GM12892 (cell line): ENCODE measurements at regions not wholly inside any gene's neighbourhood (a gene's known extent, or its start where the extent isn't known, plus 50 kb on each side); places are given as distances from the start of the nearest gene placed in this dataset.

Source experiments
- DNase-seq: peaks from one replicate; pipeline ENCODE4 v3.0.0; 2011; ENCODE audit not compliant: insufficient read length
- FAIRE-seq: peaks from 2 replicates; lab custom pipeline; 2011; peaks lifted over from hg19 to GRCh38; lab: Jason Lieb, UNC
- POLR2A ChIP-seq: IDR thresholded peaks from 2 replicates; pipeline ENCODE4 v1.6.1; 2011; ENCODE audit warnings: low read depth, low read length, control low read depth
- POLR2AphosphoS5 ChIP-seq: IDR thresholded peaks from 2 replicates; pipeline ENCODE4 v1.6.1; 2011; ENCODE audit warnings: low read depth, low read length, control low read depth
- TAF1 ChIP-seq: IDR thresholded peaks from 2 replicates; pipeline ENCODE4 v1.6.1; 2011; ENCODE audit warnings: low read depth, mild to moderate bottlenecking, control low read depth, low read length, borderline replicate concordance

- DNase-seq (no peak), FAIRE-seq (no peak)
- TF ChIP-seq TAF1 (no peak), POLR2AphosphoS5 (no peak), POLR2A (no peak)
Measured at GRCh38 chr4:42824278-42824977, 68.1 kb upstream of the GRXCR1 start.

- DNase-seq: no peak
- TF ChIP-seq TAF1 (no peak), POLR2AphosphoS5 (no peak), POLR2A (no peak)
- FAIRE-seq: no peak
Measured at GRCh38 chr4:42821230-42821629, 71.3 kb upstream of the GRXCR1 start.

- no peak for DNase-seq
- FAIRE-seq: no peak
Measured at GRCh38 chr4:42819863-42820514, 72.5 kb upstream of the GRXCR1 start.

DNA sequence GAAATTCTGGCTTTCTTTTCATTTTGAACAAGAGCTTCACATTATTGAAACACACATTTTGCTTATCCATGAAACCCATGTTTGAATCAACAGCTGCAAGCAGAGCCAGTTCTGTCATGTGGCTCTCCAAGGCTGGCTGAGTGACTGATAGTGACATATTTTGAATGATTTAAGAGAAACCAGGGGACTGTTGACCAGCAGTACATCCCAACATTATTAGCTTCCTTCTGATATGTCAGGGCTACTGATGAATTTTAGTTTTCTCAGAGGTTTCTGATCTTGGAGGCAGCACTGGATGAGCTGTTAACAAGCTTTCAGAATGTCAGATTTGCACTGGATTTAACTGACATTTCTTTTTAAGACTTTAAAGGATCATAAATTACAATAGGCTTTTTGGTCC, 74.6 kb upstream of the GRXCR1 start:
- FAIRE-seq (no peak), DNase-seq (no peak)
- TF ChIP-seq TAF1 (no peak), POLR2AphosphoS5 (no peak)

More at GRCh38 chr4:42819863-42820514, 72.5 kb upstream of the GRXCR1 start:
- TF ChIP-seq POLR2AphosphoS5 (no peak), TAF1 (no peak), POLR2A (no peak)

DNA sequence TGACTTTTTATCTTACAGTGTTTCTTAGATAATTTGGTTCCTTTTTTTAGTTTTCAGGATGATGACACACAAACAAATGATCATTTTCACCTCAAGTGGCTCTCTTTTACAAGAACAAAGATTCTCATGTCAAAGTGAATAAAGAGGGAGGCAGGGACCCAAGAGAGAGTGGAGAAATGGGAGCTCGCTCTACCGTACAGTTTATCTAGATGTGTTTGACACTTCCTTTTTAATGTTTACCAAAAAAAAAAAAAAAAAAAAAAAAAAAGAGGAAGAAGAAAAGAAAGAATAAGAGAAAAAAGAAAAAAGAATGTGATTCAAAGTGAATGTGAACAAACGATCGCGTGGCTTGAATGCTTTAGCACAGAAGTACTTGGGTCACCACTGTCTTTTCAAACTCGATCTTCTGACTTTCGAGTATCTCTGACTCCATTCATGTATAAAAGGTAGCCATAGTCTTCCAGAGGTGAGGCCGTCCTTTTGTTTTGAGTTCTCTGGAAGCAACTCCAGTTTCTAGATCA, 75.6 kb upstream of the GRXCR1 start:
- FAIRE-seq (no peak), DNase-seq (no peak)
- TF ChIP-seq TAF1 (no peak), POLR2A (no peak), POLR2AphosphoS5 (no peak)

DNA sequence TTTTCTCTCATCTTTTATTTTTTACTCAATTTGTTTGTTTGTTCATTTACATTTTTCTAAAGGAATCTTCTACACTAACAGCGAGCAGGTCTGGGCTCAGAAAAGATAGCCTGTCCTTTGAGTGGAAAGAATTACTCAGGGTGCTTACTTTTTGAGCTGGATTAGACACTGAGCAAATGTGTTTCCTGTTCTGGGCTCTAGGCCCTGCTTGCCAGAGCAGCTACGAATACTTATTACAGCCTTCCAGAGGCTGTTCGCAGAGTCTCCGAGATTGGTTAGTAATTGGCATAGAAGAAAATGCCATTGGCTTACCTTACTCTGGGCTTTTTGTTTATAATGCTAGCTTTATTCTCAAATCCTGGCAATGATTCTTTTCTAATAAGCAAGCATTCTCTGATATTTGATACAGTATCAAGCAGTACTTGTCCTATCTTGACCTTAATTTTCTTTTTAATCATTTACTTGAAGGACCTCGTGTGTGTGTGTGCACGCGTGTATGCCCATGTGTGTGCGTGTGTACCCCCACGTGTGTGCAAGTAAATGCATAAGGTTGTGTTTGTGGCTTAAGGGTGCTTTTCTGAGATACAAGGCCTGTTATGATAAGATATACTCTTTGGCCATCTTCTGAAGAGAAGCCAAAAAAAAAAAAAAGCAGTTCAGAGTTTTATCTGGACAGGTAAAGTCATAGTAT, 76.2 kb upstream of the GRXCR1 start:
- DNase-seq (no peak), FAIRE-seq (peak; percentile 36)

GRCh38 chr4:42809419-42810084, 83.0 kb upstream of the GRXCR1 start:
- TF ChIP-seq POLR2AphosphoS5 (no peak), POLR2A (no peak), TAF1 (no peak)
- FAIRE-seq: no peak
- DNase-seq: no peak

More for the DNA sequence above, 76.2 kb upstream of the GRXCR1 start:
- TF ChIP-seq POLR2AphosphoS5 (no peak), POLR2A (no peak), TAF1 (no peak)

DNA sequence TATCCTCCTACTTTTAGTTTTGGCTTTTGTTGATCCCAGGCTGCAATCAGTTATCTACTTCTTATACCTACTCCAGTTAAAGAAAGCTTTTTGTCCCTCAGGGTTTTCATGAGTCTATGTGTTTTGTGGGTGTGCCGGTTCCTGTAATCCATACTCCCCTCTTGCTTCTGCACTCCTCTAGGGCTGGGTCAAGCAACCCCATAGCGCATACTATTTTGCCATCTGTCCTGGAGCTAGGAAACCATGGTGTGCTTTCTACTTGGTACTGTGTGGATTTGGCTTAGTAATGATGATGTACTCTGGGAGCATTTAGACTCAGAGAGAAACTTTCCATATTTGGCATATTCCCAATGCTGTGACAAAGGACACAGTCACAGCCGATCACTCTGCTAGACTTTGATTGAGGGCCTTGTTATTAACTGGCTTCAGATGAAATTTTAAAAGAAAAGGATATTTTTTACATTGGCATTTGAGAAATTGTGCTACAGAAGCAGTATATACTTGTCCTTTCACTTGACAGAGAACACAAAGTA, 86.1 kb upstream of the GRXCR1 start:
- DNase-seq (no peak), FAIRE-seq (no peak)
- TF ChIP-seq TAF1: no peak
- no peak for TF ChIP-seq POLR2A
- no peak for TF ChIP-seq POLR2AphosphoS5

GRCh38 chr4:42789041-42789567, 103.4 kb upstream of the GRXCR1 start:
- FAIRE-seq: no peak
- TF ChIP-seq POLR2A: no peak
- no peak for TF ChIP-seq POLR2AphosphoS5
- DNase-seq: no peak

DNA sequence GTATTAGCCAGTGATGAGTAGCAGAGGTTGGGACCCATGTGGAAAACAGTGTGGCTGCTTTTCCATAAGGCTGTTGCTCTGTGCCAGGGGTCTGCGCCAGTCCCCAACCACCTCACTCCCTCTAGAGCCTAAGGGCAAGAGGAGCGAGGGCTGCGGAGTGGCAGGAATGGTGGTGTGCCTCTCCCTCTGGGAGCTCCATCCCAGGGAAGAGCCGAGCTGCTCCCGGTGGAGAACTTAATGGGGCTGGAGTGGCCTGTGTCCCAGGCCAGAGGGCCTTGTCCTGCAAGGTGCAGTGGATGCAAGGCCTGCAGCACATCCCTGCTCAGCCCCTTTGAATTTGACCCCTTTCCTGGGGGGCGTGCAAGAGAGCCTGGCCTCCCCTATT, 105.4 kb upstream of the GRXCR1 start:
- FAIRE-seq (no peak), DNase-seq (no peak)

GRCh38 chr4:42786350-42787078, 106.0 kb upstream of the GRXCR1 start:
- DNase-seq (no peak), FAIRE-seq (no peak)
- TF ChIP-seq POLR2AphosphoS5 (no peak), POLR2A (no peak), TAF1 (no peak)

More for the DNA sequence above, 105.4 kb upstream of the GRXCR1 start:
- no peak for TF ChIP-seq POLR2AphosphoS5
- TF ChIP-seq POLR2A: no peak
- TF ChIP-seq TAF1: no peak
